SK-N-SH treated with all-trans-retinoic acid at 6 μM for 48 hours (cell line): ENCODE measurements at regions not wholly inside any gene's neighbourhood (a gene's known extent, or its start where the extent isn't known, plus 50 kb on each side); places are given as distances from the start of the nearest gene placed in this dataset.

ENCODE experiments used
- ARNTL ChIP-seq: fragments of 450-650 bp; formaldehyde crosslinking; IDR thresholded peaks from 2 replicates; pipeline ENCODE4 v1.5.0; 2020; ENCODE audit warnings: low read depth, mild to moderate bottlenecking, moderate library complexity, borderline replicate concordance
- BACH2 ChIP-seq: fragments of 250-450 bp; sonication (Bioruptor Pico); IDR thresholded peaks from 2 replicates; pipeline ENCODE4 v1.9.0; 2021; ENCODE audit warnings: mild to moderate bottlenecking, borderline replicate concordance
- CSDC2 ChIP-seq: fragments of 250-450 bp; sonication (Bioruptor Pico); IDR thresholded peaks from 2 replicates; pipeline ENCODE4 v1.5.0; 2020; ENCODE audit warnings: mild to moderate bottlenecking, moderate library complexity
- ISL1 ChIP-seq: fragments of 250-450 bp; sonication (Bioruptor Pico); IDR thresholded peaks from 2 replicates; pipeline ENCODE4 v2.1.2; 2022; ENCODE audit warnings: mild to moderate bottlenecking, moderate library complexity
- OSR1 ChIP-seq: fragments of 250-450 bp; sonication (Bioruptor Pico); IDR thresholded peaks from 2 replicates; pipeline ENCODE4 v1.8.0; 2022; ENCODE audit warnings: moderate library complexity, mild to moderate bottlenecking, inconsistent platforms
- PATZ1 ChIP-seq: fragments of 250-450 bp; sonication (Bioruptor Pico); IDR thresholded peaks from 2 replicates; pipeline ENCODE4 v1.8.0; 2020; ENCODE audit warnings: mild to moderate bottlenecking, moderate library complexity, borderline replicate concordance
- PPARA ChIP-seq: fragments of 250-450 bp; sonication (Bioruptor Pico); IDR thresholded peaks from 2 replicates; pipeline ENCODE4 v1.5.0; 2020; ENCODE audit warnings: mild to moderate bottlenecking, borderline replicate concordance
- RARB ChIP-seq: fragments of 250-450 bp; sonication (Bioruptor Pico); IDR thresholded peaks from 2 replicates; pipeline ENCODE4 v1.8.0; 2021; ENCODE audit warnings: mild to moderate bottlenecking, moderate library complexity
- TOX ChIP-seq: fragments of 250-450 bp; sonication (Bioruptor Pico); IDR thresholded peaks from 2 replicates; pipeline ENCODE4 v1.8.0; 2021; ENCODE audit warnings: mild to moderate bottlenecking, moderate library complexity, borderline replicate concordance
- ZC3H10 ChIP-seq: fragments of 250-450 bp; sonication (Bioruptor Pico); IDR thresholded peaks from 2 replicates; pipeline ENCODE4 v1.5.1; 2021; ENCODE audit warnings: mild to moderate bottlenecking, moderate library complexity
- ZFP3 ChIP-seq: fragments of 250-450 bp; sonication (Bioruptor Pico); IDR thresholded peaks from 2 replicates; pipeline ENCODE4 v1.5.0; 2020; ENCODE audit warnings: mild to moderate bottlenecking, moderate library complexity
- ZFP30 ChIP-seq: fragments of 450-650 bp; formaldehyde crosslinking; IDR thresholded peaks from 2 replicates; pipeline ENCODE4 v1.5.0; 2022; ENCODE audit warnings: mild to moderate bottlenecking, moderate library complexity
- ZNF70 ChIP-seq: fragments of 450-650 bp; formaldehyde crosslinking; IDR thresholded peaks from 2 replicates; pipeline ENCODE4 v1.5.0; 2020; ENCODE audit warnings: mild to moderate bottlenecking, moderate library complexity
- TF ChIP-seq, protein P1 (sequence below): fragments of 250-450 bp; sonication (Bioruptor Pico); IDR thresholded peaks from 2 replicates; pipeline ENCODE4 v1.5.1; 2020; ENCODE audit warnings: low read depth, mild to moderate bottlenecking, moderate library complexity

DNA sequence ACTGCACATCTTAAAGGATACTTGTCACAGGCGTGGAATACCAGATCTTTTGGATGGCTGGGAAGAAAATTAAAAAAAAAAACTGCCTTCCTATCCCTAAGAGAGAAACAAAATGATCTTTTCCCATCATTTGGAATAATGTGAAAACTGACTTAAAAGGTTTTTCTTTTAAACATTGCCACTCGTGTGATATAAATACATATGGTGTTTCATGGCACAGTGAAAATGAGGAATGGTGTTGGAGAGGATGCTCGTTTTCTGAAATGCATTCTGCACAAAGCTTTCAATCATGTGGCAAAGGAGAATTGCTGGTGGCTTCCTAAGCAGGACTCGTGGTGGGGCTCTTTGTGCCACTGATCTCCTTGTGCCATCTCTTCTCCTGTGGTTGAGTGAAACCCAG, 74.9 kb upstream of the LRRC4C start:
- TF ChIP-seq PATZ1 (CRISPR knock-in tag), result no peak
- TF ChIP-seq ZFP30 (CRISPR knock-in tag), result no peak
- TF ChIP-seq RARB (CRISPR knock-in tag), result no peak
- TF ChIP-seq ARNTL, result no peak
- TF ChIP-seq ISL1, result no peak
- TF ChIP-seq ZNF70 (CRISPR knock-in tag), result no peak
- no peak for TF ChIP-seq ZC3H10 (CRISPR knock-in tag)
- no peak for TF ChIP-seq TOX (CRISPR knock-in tag)
- TF ChIP-seq, protein P1, sequence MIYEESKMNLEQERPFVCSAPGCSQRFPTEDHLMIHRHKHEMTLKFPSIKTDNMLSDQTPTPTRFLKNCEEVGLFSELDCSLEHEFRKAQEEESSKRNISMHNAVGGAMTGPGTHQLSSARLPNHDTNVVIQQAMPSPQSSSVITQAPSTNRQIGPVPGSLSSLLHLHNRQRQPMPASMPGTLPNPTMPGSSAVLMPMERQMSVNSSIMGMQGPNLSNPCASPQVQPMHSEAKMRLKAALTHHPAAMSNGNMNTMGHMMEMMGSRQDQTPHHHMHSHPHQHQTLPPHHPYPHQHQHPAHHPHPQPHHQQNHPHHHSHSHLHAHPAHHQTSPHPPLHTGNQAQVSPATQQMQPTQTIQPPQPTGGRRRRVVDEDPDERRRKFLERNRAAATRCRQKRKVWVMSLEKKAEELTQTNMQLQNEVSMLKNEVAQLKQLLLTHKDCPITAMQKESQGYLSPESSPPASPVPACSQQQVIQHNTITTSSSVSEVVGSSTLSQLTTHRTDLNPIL (CRISPR knock-in tag), result no peak
- no peak for TF ChIP-seq PPARA (CRISPR knock-in tag)
- TF ChIP-seq BACH2 (CRISPR knock-in tag), result no peak
- TF ChIP-seq CSDC2, result no peak
- no peak for TF ChIP-seq OSR1 (CRISPR knock-in tag)
- TF ChIP-seq ZFP3 (CRISPR knock-in tag), result no peak
